Epithelial cell of proximal tubule (primary cell): ENCODE measurements at regions not wholly inside any gene's neighbourhood (a gene's known extent, or its start where the extent isn't known, plus 50 kb on each side); places are given as distances from the start of the nearest gene placed in this dataset.
"Not testable (repeated sequence)": the region's sequence is repeated elsewhere in the genome, so short reads cannot be mapped to it uniquely, and the experiment has no call there.

Experiments
- DNase-seq: peaks from one replicate; pipeline ENCODE4 v3.0.0-alpha.2; 2011; ENCODE audit warnings: low read depth
- H3K4me3 ChIP-seq: 2 replicates; pipeline ENCODE4 v1.5.1; 2011; ENCODE audit warnings: low read depth, mild to moderate bottlenecking, low read length
- TF ChIP-seq, protein P1 (sequence below): conservative IDR thresholded peaks from 2 replicates; pipeline ENCODE4 v1.5.1; 2012; ENCODE audit warnings: low read depth, mild to moderate bottlenecking, low read length

GRCh38 chr4:103845075-103845474 lies 125.3 kb upstream of the TACR3 start:
- no peak for DNase-seq
- TF ChIP-seq, protein P1, sequence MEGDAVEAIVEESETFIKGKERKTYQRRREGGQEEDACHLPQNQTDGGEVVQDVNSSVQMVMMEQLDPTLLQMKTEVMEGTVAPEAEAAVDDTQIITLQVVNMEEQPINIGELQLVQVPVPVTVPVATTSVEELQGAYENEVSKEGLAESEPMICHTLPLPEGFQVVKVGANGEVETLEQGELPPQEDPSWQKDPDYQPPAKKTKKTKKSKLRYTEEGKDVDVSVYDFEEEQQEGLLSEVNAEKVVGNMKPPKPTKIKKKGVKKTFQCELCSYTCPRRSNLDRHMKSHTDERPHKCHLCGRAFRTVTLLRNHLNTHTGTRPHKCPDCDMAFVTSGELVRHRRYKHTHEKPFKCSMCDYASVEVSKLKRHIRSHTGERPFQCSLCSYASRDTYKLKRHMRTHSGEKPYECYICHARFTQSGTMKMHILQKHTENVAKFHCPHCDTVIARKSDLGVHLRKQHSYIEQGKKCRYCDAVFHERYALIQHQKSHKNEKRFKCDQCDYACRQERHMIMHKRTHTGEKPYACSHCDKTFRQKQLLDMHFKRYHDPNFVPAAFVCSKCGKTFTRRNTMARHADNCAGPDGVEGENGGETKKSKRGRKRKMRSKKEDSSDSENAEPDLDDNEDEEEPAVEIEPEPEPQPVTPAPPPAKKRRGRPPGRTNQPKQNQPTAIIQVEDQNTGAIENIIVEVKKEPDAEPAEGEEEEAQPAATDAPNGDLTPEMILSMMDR, result no peak
- H3K4me3 ChIP-seq, result no peak overlapping the region

DNA sequence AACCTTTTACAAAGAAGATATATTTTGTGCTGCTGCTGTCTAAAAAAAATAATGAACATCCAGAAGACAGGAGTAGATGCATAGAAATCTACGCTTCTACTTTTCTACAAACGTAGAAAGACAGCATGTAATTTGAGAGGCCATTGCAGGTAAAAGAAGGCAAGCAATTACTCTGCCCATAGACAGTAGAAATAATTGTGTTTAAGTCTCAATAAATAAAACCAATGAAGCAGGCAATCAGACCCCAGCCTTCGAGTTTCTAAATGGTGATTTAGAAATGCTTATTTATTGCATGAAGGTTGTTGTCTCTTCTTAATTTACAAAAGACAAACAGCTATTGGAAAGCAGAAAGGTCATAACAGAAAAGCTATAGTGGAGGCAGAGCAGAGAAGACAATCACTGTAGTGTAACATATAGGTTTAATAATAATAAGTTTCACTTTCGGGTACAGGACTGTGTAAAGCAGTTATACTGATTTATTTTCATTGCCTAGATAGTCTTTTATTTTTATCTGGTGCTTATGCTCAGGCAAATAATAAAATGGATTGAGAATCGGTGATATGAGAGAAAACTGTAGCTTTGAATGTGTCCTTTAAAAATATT lies 123.0 kb upstream of the TACR3 start:
- H3K4me3 ChIP-seq, result no peak overlapping the region
- DNase-seq, result no peak
- TF ChIP-seq, protein P1, result no peak

GRCh38 chr4:103842076-103842475 lies 122.3 kb upstream of the TACR3 start:
- H3K4me3 ChIP-seq, result no peak overlapping the region
- TF ChIP-seq, protein P1, result no peak
- no peak for DNase-seq

GRCh38 chr4:103810308-103810707 lies 90.5 kb upstream of the TACR3 start:
- DNase-seq, H3K4me3 ChIP-seq: not testable (repeated sequence)

DNA sequence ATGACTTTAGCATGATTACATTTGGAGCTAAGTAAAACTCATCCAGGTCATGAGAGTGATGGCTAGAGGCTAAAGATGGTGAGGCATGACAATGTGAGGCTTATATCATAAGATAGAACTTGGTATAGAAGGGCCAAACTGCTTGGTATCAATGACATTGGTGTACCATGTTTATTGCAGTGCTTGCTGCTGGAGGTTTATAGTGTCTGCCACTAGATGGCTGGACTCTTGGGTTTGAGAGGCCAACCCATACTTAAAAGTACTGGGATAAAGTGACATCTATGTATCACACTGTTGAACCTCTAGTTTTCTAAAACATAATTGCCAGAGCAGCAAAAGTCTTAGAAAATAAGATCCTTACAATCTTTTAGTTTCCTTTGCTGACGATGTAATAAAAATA lies 83.0 kb upstream of the TACR3 start:
- no peak for DNase-seq
- no peak overlapping the region for H3K4me3 ChIP-seq
- TF ChIP-seq, protein P1, result no peak

DNA sequence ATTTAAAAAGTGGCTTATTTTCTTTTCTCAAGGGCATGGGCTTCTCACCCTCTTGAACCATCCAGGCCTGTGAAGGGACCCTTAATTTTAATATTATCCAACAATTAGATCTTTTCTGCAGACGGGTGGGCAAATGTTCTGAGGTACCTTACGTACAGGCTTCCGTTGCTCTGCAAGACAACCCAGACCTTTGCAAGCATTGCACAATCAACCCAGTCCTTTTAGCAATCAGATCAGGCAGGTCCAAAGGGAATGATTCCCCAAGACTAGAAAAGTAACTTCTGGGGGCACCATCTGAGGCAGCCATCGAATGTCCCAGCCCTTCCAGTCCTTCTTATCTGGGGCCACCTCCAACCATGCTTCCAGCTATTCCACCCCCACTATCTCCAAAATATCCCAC lies 67.3 kb upstream of the TACR3 start:
- DNase-seq, result no peak

GRCh38 chr4:103786593-103786992 lies 66.8 kb upstream of the TACR3 start:
- DNase-seq, result no peak
- TF ChIP-seq, protein P1, result no peak
- no peak overlapping the region for H3K4me3 ChIP-seq

More for the DNA sequence above, 67.3 kb upstream of the TACR3 start:
- no peak overlapping the region for H3K4me3 ChIP-seq
- TF ChIP-seq, protein P1, result no peak

- no peak overlapping the region for H3K4me3 ChIP-seq
- TF ChIP-seq, protein P1, result peak; percentile 54
- DNase-seq, result no peak
Observed at GRCh38 chr4:103786014-103786413, 66.2 kb upstream of the TACR3 start.
